Liver (tissue), 7 donors: ENCODE measurements at regions not wholly inside any gene's neighbourhood (a gene's known extent, or its start where the extent isn't known, plus 50 kb on each side); places are given as distances from the start of the nearest gene placed in this dataset.
A peak's percentile ranks its signal among the peaks of the same experiment; 100 is the strongest.

Experiments
- DNase-seq: peaks from one replicate; pipeline ENCODE4 v3.0.0-alpha.2; 2017; ENCODE audit warnings: low spot score
- H3K27ac ChIP-seq, 2 donors: one replicate each; pipeline ENCODE4 v1.7.0; 2013; ENCODE audit warnings: inconsistent platforms in 2 of 2, low read length in 2 of 2, control low read depth in 1 of 2, low read depth in 1 of 2, mild to moderate bottlenecking in 1 of 2
- H3K27me3 ChIP-seq, 4 donors: one replicate each; pipeline versions ENCODE4 v1.6.1 to v1.7.0; 2013; ENCODE audit warnings: low read length in 3 of 4, inconsistent platforms in 1 of 4, mild to moderate bottlenecking in 1 of 4, moderate library complexity in 1 of 4; ENCODE audit not compliant: control insufficient read depth in 4 of 4, insufficient read depth in 4 of 4
- H3K36me3 ChIP-seq, 4 donors: one replicate each; pipeline versions ENCODE4 v1.6.1 to v1.7.0; 2013; ENCODE audit warnings: low read length in 3 of 4, mild to moderate bottlenecking in 3 of 4, low read depth in 1 of 4, moderate library complexity in 1 of 4; ENCODE audit not compliant: control insufficient read depth in 4 of 4, insufficient read depth in 3 of 4
- H3K4me1 ChIP-seq, 4 donors: one replicate each; pipeline versions ENCODE4 v1.6.1 to v1.7.0; 2013; ENCODE audit warnings: low read length in 3 of 4, mild to moderate bottlenecking in 3 of 4, moderate library complexity in 1 of 4; ENCODE audit not compliant: control insufficient read depth in 4 of 4, insufficient read depth in 4 of 4
- H3K4me3 ChIP-seq, 3 donors: one replicate each; pipeline versions ENCODE4 v1.6.1 to v1.7.0; 2013; ENCODE audit warnings: low read length in 3 of 3, control low read depth in 1 of 3, low read depth in 1 of 3, mild to moderate bottlenecking in 1 of 3
- H3K9ac ChIP-seq, 2 donors: one replicate each; pipeline ENCODE4 v1.7.0; 2013; ENCODE audit warnings: low read length in 2 of 2, mild to moderate bottlenecking in 2 of 2, moderate library complexity in 2 of 2, control low read depth in 1 of 2, low read depth in 1 of 2
- H3K9me3 ChIP-seq, 4 donors: one replicate each; pipeline versions ENCODE4 v1.6.1 to v1.7.0; 2013; ENCODE audit warnings: low read length in 3 of 4; ENCODE audit not compliant: control insufficient read depth in 4 of 4
- FOXA1 ChIP-seq: IDR thresholded peaks from 2 replicates; pipeline ENCODE4 v1.6.1; 2016; ENCODE audit warnings: antibody characterized with exemption
- FOXA2 ChIP-seq: IDR thresholded peaks from 2 replicates; pipeline ENCODE4 v1.6.1; 2016; ENCODE audit warnings: antibody characterized with exemption
- HNF4A ChIP-seq, 2 donors: conservative IDR thresholded peaks; 2 replicates each; pipeline ENCODE4 v1.6.1; 2016; ENCODE audit warnings: antibody characterized with exemption in 2 of 2, mild to moderate bottlenecking in 2 of 2
- HNF4G ChIP-seq: IDR thresholded peaks from 2 replicates; pipeline ENCODE4 v1.6.1; 2016; ENCODE audit warnings: antibody characterized with exemption
- MAX ChIP-seq: IDR thresholded peaks from 2 replicates; pipeline ENCODE4 v1.6.1; 2016; ENCODE audit warnings: antibody characterized with exemption
- NR2F2 ChIP-seq: IDR thresholded peaks from 2 replicates; pipeline ENCODE4 v1.6.1; 2016; ENCODE audit warnings: antibody characterized with exemption
- SP1 ChIP-seq: IDR thresholded peaks from 2 replicates; pipeline ENCODE4 v1.6.1; 2018; ENCODE audit warnings: antibody characterized with exemption, mild to moderate bottlenecking
- TAF1 ChIP-seq: conservative IDR thresholded peaks from 2 replicates; pipeline ENCODE4 v1.6.1; 2016; ENCODE audit warnings: antibody characterized with exemption, mild to moderate bottlenecking
- YY1 ChIP-seq: IDR thresholded peaks from 2 replicates; pipeline ENCODE4 v1.6.1; 2016; ENCODE audit warnings: antibody characterized with exemption, mild to moderate bottlenecking
- ZBTB33 ChIP-seq: IDR thresholded peaks from 2 replicates; pipeline ENCODE4 v1.6.1; 2016; ENCODE audit warnings: antibody characterized with exemption
- WGBS: extraction: QIAGEN DNeasy Blood & Tissue Kit; methylation state at CpG from one replicate; pipeline ENCODE4 v1.1.7; 2013; 5-methylcytosine and 5-hydroxymethylcytosine counted together
- TF ChIP-seq, protein P1 (sequence below): IDR thresholded peaks from 2 replicates; pipeline ENCODE4 v1.6.1; 2016; ENCODE audit warnings: antibody characterized with exemption, mild to moderate bottlenecking
- donor health status: healthy.
- donor health status: healthy.
- donor health status: healthy.
- donor health status: healthy.

- Histone ChIP-seq H3K4me3 (no peak overlapping the region), H3K27me3 (no peaks in the 10 kb centered on the region), H3K4me1 (no peaks in the 10 kb centered on the region), H3K9me3 (no peaks in the 10 kb centered on the region), H3K36me3 (no peaks in the 10 kb centered on the region), H3K27ac (no peak overlapping the region), H3K9ac (no peak overlapping the region)
- TF ChIP-seq NR2F2: no peak
- TF ChIP-seq, protein P1, sequence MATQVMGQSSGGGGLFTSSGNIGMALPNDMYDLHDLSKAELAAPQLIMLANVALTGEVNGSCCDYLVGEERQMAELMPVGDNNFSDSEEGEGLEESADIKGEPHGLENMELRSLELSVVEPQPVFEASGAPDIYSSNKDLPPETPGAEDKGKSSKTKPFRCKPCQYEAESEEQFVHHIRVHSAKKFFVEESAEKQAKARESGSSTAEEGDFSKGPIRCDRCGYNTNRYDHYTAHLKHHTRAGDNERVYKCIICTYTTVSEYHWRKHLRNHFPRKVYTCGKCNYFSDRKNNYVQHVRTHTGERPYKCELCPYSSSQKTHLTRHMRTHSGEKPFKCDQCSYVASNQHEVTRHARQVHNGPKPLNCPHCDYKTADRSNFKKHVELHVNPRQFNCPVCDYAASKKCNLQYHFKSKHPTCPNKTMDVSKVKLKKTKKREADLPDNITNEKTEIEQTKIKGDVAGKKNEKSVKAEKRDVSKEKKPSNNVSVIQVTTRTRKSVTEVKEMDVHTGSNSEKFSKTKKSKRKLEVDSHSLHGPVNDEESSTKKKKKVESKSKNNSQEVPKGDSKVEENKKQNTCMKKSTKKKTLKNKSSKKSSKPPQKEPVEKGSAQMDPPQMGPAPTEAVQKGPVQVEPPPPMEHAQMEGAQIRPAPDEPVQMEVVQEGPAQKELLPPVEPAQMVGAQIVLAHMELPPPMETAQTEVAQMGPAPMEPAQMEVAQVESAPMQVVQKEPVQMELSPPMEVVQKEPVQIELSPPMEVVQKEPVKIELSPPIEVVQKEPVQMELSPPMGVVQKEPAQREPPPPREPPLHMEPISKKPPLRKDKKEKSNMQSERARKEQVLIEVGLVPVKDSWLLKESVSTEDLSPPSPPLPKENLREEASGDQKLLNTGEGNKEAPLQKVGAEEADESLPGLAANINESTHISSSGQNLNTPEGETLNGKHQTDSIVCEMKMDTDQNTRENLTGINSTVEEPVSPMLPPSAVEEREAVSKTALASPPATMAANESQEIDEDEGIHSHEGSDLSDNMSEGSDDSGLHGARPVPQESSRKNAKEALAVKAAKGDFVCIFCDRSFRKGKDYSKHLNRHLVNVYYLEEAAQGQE: peak; percentile 97
- no peak for DNase-seq
- 41% methylated on average over 3 of the region's 3 CpGs for WGBS
Observed at GRCh38 chr14:82084813-82085212, 551.2 kb upstream of the SEL1L start.

GRCh38 chr14:82091097-82091496 lies 557.4 kb upstream of the SEL1L start:
- H3K4me1 ChIP-seq: no peaks in the 10 kb centered on the region
- WGBS: 83% methylated on average over 2 of the region's 2 CpGs
- no peak overlapping the region for H3K27ac ChIP-seq
- TF ChIP-seq HNF4G (no peak), SP1 (no peak), NR2F2 (no peak), HNF4A (conservative IDR thresholded peaks at IDR 0.05) (no peak), TAF1 (no peak), MAX (no peak)
- peaks cover 0 to 4% (median 0%) of the 10 kb centered on the region in 4 donors for H3K27me3 ChIP-seq
- H3K4me3 ChIP-seq: no peak overlapping the region
- no peak for DNase-seq
- no peaks in the 10 kb centered on the region for H3K36me3 ChIP-seq
- no peak overlapping the region for H3K9ac ChIP-seq
- H3K9me3 ChIP-seq: no peaks in the 10 kb centered on the region

GRCh38 chr14:82094829-82095345 lies 561.2 kb upstream of the SEL1L start:
- Histone ChIP-seq H3K27ac (no peak overlapping the region), H3K4me3 (no peak overlapping the region), H3K9me3 (no peaks in the 10 kb centered on the region), H3K27me3 (peaks cover 0 to 4% (median 0%) of the 10 kb centered on the region in 4 donors), H3K4me1 (no peaks in the 10 kb centered on the region), H3K9ac (no peak overlapping the region), H3K36me3 (no peaks in the 10 kb centered on the region)
- 76% methylated on average over 5 of the region's 5 CpGs for WGBS
- TF ChIP-seq ZBTB33: no peak
- TF ChIP-seq FOXA2: no peak
- TF ChIP-seq YY1: no peak
- no peak for TF ChIP-seq NR2F2
- TF ChIP-seq HNF4G: no peak
- TF ChIP-seq SP1: no peak
- TF ChIP-seq FOXA1: no peak
- DNase-seq: no peak
